CD14-positive monocyte (primary cell): ENCODE measurements at regions not wholly inside any gene's neighbourhood (a gene's known extent, or its start where the extent isn't known, plus 50 kb on each side); places are given as distances from the start of the nearest gene placed in this dataset.

ENCODE experiments used
- DNase-seq, 3 donors: peaks; one replicate each; pipeline ENCODE4 v3.0.0-alpha.2; 2011 to 2022
- H2AFZ ChIP-seq: 2 replicates; pipeline ENCODE4 v1.6.0; 2012; ENCODE audit warnings: mild to moderate bottlenecking, low read depth, low read length, inconsistent platforms; ENCODE audit not compliant: insufficient read depth, poor library complexity, severe bottlenecking
- H3K27ac ChIP-seq, 2 donors: 1 replicate in 1 of 2; 2 replicates in 1 of 2; pipeline ENCODE4 v1.5.1; 2012 to 2013; ENCODE audit warnings: low read length in 2 of 2, control low read depth in 1 of 2, inconsistent platforms in 1 of 2, low read depth in 1 of 2, mild to moderate bottlenecking in 1 of 2
- H3K27me3 ChIP-seq, 2 donors: one replicate each; pipeline versions ENCODE4 v1.6.0 to v1.6.1; 2011 to 2013; ENCODE audit warnings: low read length in 2 of 2; ENCODE audit not compliant: control insufficient read depth in 2 of 2, insufficient read depth in 2 of 2
- H3K36me3 ChIP-seq, 2 donors: replicated peaks in 1 of 2; 1 replicate in 1 of 2; 2 replicates in 1 of 2; pipeline versions ENCODE4 v1.5.1 to v1.6.1; 2012 to 2013; ENCODE audit warnings: low read length in 2 of 2, control low read depth in 1 of 2, inconsistent platforms in 1 of 2, mild to moderate bottlenecking in 1 of 2; ENCODE audit not compliant: insufficient read depth in 2 of 2, control insufficient read depth in 1 of 2
- H3K4me1 ChIP-seq, 2 donors: 1 replicate in 1 of 2; 2 replicates in 1 of 2; pipeline versions ENCODE4 v1.5.1 to v1.6.1; 2012 to 2013; ENCODE audit warnings: low read length in 2 of 2, control low read depth in 1 of 2, inconsistent platforms in 1 of 2, mild to moderate bottlenecking in 1 of 2, moderate library complexity in 1 of 2; ENCODE audit not compliant: insufficient read depth in 2 of 2, control insufficient read depth in 1 of 2
- H3K4me2 ChIP-seq: replicated peaks from 2 replicates; pipeline ENCODE3; 2012; ENCODE audit warnings: low read length, moderate library complexity, mild to moderate bottlenecking; ENCODE audit not compliant: poor library complexity, severe bottlenecking; ENCODE audit errors: extremely low read depth
- H3K4me3 ChIP-seq, 3 experiments: fragments of 200-600 bp in 1 of 3; sonication (generic) in 1 of 3; replicated peaks in 1 of 3; 1 replicate in 2 of 3; 2 replicates in 1 of 3; pipeline ENCODE4 v1.5.1; 2011 to 2013; ENCODE audit warnings: low read length in 3 of 3, mild to moderate bottlenecking in 3 of 3, control low read depth in 2 of 3, low read depth in 2 of 3, inconsistent platforms in 1 of 3, moderate library complexity in 1 of 3
- H3K79me2 ChIP-seq: 2 replicates; pipeline ENCODE4 v1.6.0; 2012; ENCODE audit warnings: mild to moderate bottlenecking, control low read depth, inconsistent platforms, low read length, moderate library complexity; ENCODE audit not compliant: insufficient read depth
- H3K9ac ChIP-seq: 2 replicates; pipeline ENCODE4 v1.6.0; 2017; ENCODE audit warnings: low read length, mild to moderate bottlenecking; ENCODE audit not compliant: insufficient read depth, poor library complexity, severe bottlenecking
- H3K9me3 ChIP-seq, 2 donors: replicated peaks in 1 of 2; 1 replicate in 1 of 2; 2 replicates in 1 of 2; pipeline versions ENCODE4 v1.5.1 to v1.6.1; 2012 to 2013; ENCODE audit warnings: low read length in 2 of 2, control low read depth in 1 of 2; ENCODE audit not compliant: control insufficient read depth in 1 of 2, insufficient read depth in 1 of 2
- H4K20me1 ChIP-seq: 2 replicates; pipeline ENCODE4 v1.6.0; 2012; ENCODE audit warnings: mild to moderate bottlenecking, low read length, control low read depth, moderate library complexity; ENCODE audit not compliant: insufficient read depth
- H3K27ac Mint-ChIP-seq, 7 donors: one replicate each; pipeline ENCODE4 v1.8.0; 2020; ENCODE audit warnings: mild to moderate bottlenecking in 7 of 7, mixed read lengths in 7 of 7, moderate library complexity in 6 of 7, inconsistent platforms in 2 of 7
- H3K27me3 Mint-ChIP-seq, 3 donors: one replicate each; pipeline ENCODE4 v1.8.0; 2021 to 2022; ENCODE audit warnings: low read depth in 3 of 3, mild to moderate bottlenecking in 3 of 3, mixed read lengths in 3 of 3, moderate library complexity in 3 of 3, inconsistent platforms in 1 of 3
- H3K36me3 Mint-ChIP-seq, 2 donors: one replicate each; pipeline ENCODE4 v1.8.0; 2020; ENCODE audit warnings: mixed read lengths in 2 of 2, inconsistent platforms in 1 of 2, mild to moderate bottlenecking in 1 of 2
- H3K4me1 Mint-ChIP-seq: one replicate; pipeline ENCODE4 v1.8.0; 2020; ENCODE audit warnings: mild to moderate bottlenecking, mixed read lengths
- H3K4me3 Mint-ChIP-seq, 2 donors: one replicate each; pipeline ENCODE4 v1.8.0; 2020; ENCODE audit warnings: mild to moderate bottlenecking in 2 of 2, mixed read lengths in 2 of 2, moderate library complexity in 1 of 2
- H3K9me3 Mint-ChIP-seq, 7 donors: one replicate each; pipeline ENCODE4 v1.8.0; 2020 to 2022; ENCODE audit warnings: mixed read lengths in 7 of 7, mild to moderate bottlenecking in 6 of 7, moderate library complexity in 6 of 7, inconsistent platforms in 2 of 7
- WGBS: methylation state at CpG from one replicate; pipeline ENCODE4 v1.1.5; 2013; ENCODE audit warnings: missing lambda C conversion rate; ENCODE audit not compliant: insufficient coverage; 5-methylcytosine and 5-hydroxymethylcytosine counted together
- intact Hi-C, 2 donors: fragments of 100-400 bp; cut with micrococcal nuclease; formaldehyde crosslinking; loops; one replicate each; pipeline versions ENCODE4 v1.15.0 to v1.15.1; 2023
- TF ChIP-seq, protein P1 (sequence below): fragments of 200-600 bp; IDR thresholded peaks from one replicate; pipeline ENCODE4 v1.8.0; 2022; ENCODE audit warnings: antibody characterized with exemption, mild to moderate bottlenecking

DNA sequence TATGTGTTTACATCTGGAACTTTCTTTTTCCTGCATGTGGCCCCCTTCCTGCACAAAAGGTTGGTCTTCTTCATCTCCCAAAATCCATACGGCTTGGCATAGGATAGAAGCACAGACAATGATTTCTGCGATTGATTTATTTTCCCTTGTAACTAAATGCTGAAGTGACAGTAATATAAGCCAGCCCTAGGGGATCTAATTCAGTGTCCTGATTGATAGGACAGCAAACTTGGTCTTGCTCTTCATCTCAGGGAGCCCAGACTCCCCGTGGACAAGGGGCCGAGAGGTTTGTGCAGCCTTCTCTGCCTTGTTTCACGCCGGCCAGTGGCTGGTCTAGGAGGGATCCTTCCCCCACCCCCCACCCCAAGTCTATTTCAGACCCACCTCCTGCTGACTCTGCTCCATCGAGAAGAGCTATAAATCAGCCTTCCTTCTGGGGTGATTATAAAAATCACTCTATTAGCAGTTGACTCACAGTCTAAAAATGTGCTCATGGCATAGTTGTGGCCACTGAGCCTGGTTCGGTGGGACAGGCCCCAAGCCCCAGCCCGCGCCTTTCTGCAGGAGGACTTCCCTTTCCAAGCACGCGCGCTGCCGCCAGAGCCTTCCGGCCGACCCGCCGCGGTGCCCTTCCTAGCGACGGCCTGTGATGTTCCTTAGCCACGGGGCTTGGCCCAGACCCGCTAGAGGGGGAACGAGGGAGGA is 89.8 kb upstream of the COL5A1 start:
- Histone ChIP-seq H2AFZ (no peak overlapping the region), H3K27me3 (peaks cover 0 to 6% of the 10 kb centered on the region in 2 donors), H3K9me3 (no peaks in the 10 kb centered on the region), H3K4me2 (no peak overlapping the region), H3K4me1 (no peaks in the 10 kb centered on the region), H3K9ac (no peak overlapping the region), H4K20me1 (no peaks in the 10 kb centered on the region), H3K27ac (no peak overlapping the region), H3K36me3 (no peaks in the 10 kb centered on the region), H3K79me2 (no peaks in the 10 kb centered on the region), H3K4me3 (no peak overlapping the region)
- no peak overlapping the region for H3K27ac Mint-ChIP-seq
- peaks cover 7% of the 10 kb centered on the region for H3K4me1 Mint-ChIP-seq
- TF ChIP-seq, protein P1, sequence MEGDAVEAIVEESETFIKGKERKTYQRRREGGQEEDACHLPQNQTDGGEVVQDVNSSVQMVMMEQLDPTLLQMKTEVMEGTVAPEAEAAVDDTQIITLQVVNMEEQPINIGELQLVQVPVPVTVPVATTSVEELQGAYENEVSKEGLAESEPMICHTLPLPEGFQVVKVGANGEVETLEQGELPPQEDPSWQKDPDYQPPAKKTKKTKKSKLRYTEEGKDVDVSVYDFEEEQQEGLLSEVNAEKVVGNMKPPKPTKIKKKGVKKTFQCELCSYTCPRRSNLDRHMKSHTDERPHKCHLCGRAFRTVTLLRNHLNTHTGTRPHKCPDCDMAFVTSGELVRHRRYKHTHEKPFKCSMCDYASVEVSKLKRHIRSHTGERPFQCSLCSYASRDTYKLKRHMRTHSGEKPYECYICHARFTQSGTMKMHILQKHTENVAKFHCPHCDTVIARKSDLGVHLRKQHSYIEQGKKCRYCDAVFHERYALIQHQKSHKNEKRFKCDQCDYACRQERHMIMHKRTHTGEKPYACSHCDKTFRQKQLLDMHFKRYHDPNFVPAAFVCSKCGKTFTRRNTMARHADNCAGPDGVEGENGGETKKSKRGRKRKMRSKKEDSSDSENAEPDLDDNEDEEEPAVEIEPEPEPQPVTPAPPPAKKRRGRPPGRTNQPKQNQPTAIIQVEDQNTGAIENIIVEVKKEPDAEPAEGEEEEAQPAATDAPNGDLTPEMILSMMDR = no peak
- H3K36me3 Mint-ChIP-seq = no peaks in the 10 kb centered on the region
- DNase-seq = peak; percentile 1 to 24 (median 6)
- intact Hi-C loops = no loop called here
- H3K9me3 Mint-ChIP-seq = peaks cover 0 to 3% (median 0%) of the 10 kb centered on the region in 7 donors
- no peak overlapping the region for H3K4me3 Mint-ChIP-seq
- WGBS = 14% methylated on average over 22 of the region's 24 CpGs
- peaks cover 7 to 19% (median 13%) of the 10 kb centered on the region in 3 donors for H3K27me3 Mint-ChIP-seq

DNA sequence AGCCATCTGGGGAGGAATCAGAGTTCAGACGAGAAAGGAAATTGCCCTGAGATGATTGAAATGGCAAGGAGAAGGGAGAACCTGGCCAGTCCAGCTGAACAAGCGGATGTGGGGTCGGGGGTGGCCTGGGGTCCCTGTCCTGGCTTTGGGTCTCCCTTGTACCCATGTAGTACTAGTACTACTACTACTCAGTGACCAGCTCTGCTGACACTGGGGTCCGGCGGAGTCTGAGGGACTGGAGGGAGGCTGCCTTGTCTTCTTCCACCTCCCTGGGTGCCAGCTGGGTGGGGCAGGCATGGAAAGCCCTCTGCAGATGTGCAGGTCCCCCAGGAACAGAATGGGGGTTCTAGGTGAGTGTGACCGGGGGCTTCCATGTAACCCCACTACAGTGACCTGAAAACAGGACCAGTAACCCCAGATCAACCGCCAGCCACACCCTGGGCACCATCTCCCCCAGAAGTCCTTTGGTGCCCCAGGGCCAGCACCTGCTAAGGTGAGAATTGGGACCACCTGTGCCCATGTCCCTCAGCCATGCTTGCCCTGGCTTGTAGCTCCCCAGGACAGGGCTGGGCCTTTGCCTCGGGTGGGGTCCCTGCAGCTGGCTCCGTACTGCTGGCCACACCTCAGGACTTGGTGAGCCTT is 89.1 kb upstream of the COL5A1 start:
- no peak overlapping the region for H3K9ac ChIP-seq
- H3K27ac Mint-ChIP-seq = peak overlapping the region in 1 of 7 donors; percentile 60
- no peak overlapping the region for H3K4me3 ChIP-seq
- WGBS = 73% methylated on average over 4 of the region's 9 CpGs
- H2AFZ ChIP-seq = no peak overlapping the region
- peaks cover 7 to 23% (median 13%) of the 10 kb centered on the region in 3 donors for H3K27me3 Mint-ChIP-seq
- peaks cover 0 to 6% (median 0%) of the 10 kb centered on the region in 7 donors for H3K9me3 Mint-ChIP-seq
- no peak overlapping the region for H3K27ac ChIP-seq
- intact Hi-C loops = no loop called here
- H3K4me1 ChIP-seq = no peaks in the 10 kb centered on the region
- H3K9me3 ChIP-seq = no peaks in the 10 kb centered on the region
- H3K4me1 Mint-ChIP-seq = peaks cover 7% of the 10 kb centered on the region
- DNase-seq = no peak
- H3K4me2 ChIP-seq = no peak overlapping the region
- no peaks in the 10 kb centered on the region for H3K79me2 ChIP-seq
- peaks cover 0 to 7% of the 10 kb centered on the region in 2 donors for H3K27me3 ChIP-seq
- no peaks in the 10 kb centered on the region for H3K36me3 Mint-ChIP-seq
- no peak overlapping the region for H3K4me3 Mint-ChIP-seq
- TF ChIP-seq, protein P1 = no peak
- H3K36me3 ChIP-seq = no peaks in the 10 kb centered on the region
- no peaks in the 10 kb centered on the region for H4K20me1 ChIP-seq
